PC-3 (cell line): ENCODE measurements at regions not wholly inside any gene's neighbourhood (a gene's known extent, or its start where the extent isn't known, plus 50 kb on each side); places are given as distances from the start of the nearest gene placed in this dataset.

Experiments used
- ATAC-seq: fragments of 200-7000 bp; cut with Tn5 transposase; 2 replicates; pipeline ENCODE4 v1.9.1; 2020; ENCODE audit warnings: mild to moderate bottlenecking, moderate library complexity
- BruUV-seq: library from RNA; stranded (reverse); fragments of 400-500 nt; replicated peaks from 2 replicates; lab custom pipeline; 2021; lab: Mats Ljungman, UMichigan
- CTCF ChIA-PET: fragments of 300-600 bp; sonication (Branson Sonifier 250); formaldehyde crosslinking; loops from one replicate; lab custom pipeline; 2022; ENCODE audit warnings: antibody characterized with exemption; lab: Charles Lee
- POLR2A ChIA-PET: fragments of 300-600 bp; sonication (Branson Sonifier 250); formaldehyde crosslinking; loops from one replicate; lab custom pipeline; 2022; ENCODE audit warnings: antibody characterized with exemption; ENCODE audit not compliant: unreplicated experiment; lab: Charles Lee
- DNase-seq: peaks from one replicate; pipeline ENCODE4 v3.0.0-alpha.2; 2015
- H2AFZ ChIP-seq: fragments of 300-600 bp; sonication (generic); 2 replicates; pipeline ENCODE4 v1.6.0; 2016; ENCODE audit warnings: antibody characterized with exemption, low read length
- H3F3A ChIP-seq: fragments of 300-600 bp; sonication (generic); one replicate; pipeline ENCODE4 v1.6.0; 2017; ENCODE audit warnings: antibody characterized with exemption, low read length, control low read depth, mild to moderate bottlenecking; ENCODE audit not compliant: unreplicated experiment
- H3K27ac ChIP-seq: fragments of 300-600 bp; sonication (generic); 2 replicates; pipeline ENCODE4 v1.5.1; 2016; ENCODE audit warnings: mild to moderate bottlenecking, low read length
- H3K27me3 ChIP-seq: fragments of 300-600 bp; sonication (generic); 2 replicates; pipeline ENCODE4 v1.6.1; 2016; ENCODE audit warnings: low read length, mixed read lengths
- H3K36me3 ChIP-seq: fragments of 300-600 bp; sonication (generic); 2 replicates; pipeline ENCODE4 v1.6.1; 2016; ENCODE audit warnings: low read depth, mixed run types, low read length, mixed read lengths
- H3K4me1 ChIP-seq: fragments of 300-600 bp; sonication (generic); 2 replicates; pipeline ENCODE4 v1.5.1; 2016; ENCODE audit warnings: low read length; ENCODE audit not compliant: insufficient read depth
- H3K4me2 ChIP-seq: fragments of 300-600 bp; sonication (generic); 2 replicates; pipeline ENCODE4 v1.6.0; 2016; ENCODE audit warnings: low read length
- H3K4me3 ChIP-seq: fragments of 300-600 bp; sonication (generic); 2 replicates; pipeline ENCODE4 v1.5.1; 2016; ENCODE audit warnings: mild to moderate bottlenecking, low read length, mixed read lengths
- H3K79me2 ChIP-seq: fragments of 300-600 bp; sonication (generic); 2 replicates; pipeline ENCODE4 v1.6.1; 2017; ENCODE audit warnings: low read length, mixed read lengths
- H3K9ac ChIP-seq: fragments of 300-600 bp; sonication (generic); 2 replicates; pipeline ENCODE4 v1.6.0; 2016; ENCODE audit warnings: mild to moderate bottlenecking, low read length
- H3K9me2 ChIP-seq: fragments of 300-600 bp; sonication (generic); replicated peaks from 2 replicates; pipeline ENCODE4 v1.6.1; 2016; ENCODE audit warnings: mixed run types, low read length, mixed read lengths
- H3K9me3 ChIP-seq: fragments of 300-600 bp; sonication (generic); 2 replicates; pipeline ENCODE4 v1.6.1; 2016; ENCODE audit warnings: low read length, mixed read lengths
- H4K20me1 ChIP-seq: fragments of 300-600 bp; sonication (generic); 2 replicates; pipeline ENCODE4 v1.6.1; 2016; ENCODE audit warnings: low read length, mixed read lengths
- EZH2 ChIP-seq: fragments of 300-600 bp; sonication (generic); IDR thresholded peaks from one replicate; pipeline ENCODE4 v1.6.1; 2017; ENCODE audit warnings: antibody characterized with exemption, mild to moderate bottlenecking, low read length; ENCODE audit not compliant: unreplicated experiment
- EZH2phosphoT487 ChIP-seq: fragments of 300-600 bp; sonication (generic); IDR thresholded peaks from 2 replicates; pipeline ENCODE4 v1.6.1; 2018; ENCODE audit warnings: mild to moderate bottlenecking, antibody characterized with exemption, low read length, borderline replicate concordance
- intact Hi-C: fragments of 100-400 bp; cut with micrococcal nuclease; formaldehyde crosslinking; loops from 2 replicates; pipeline ENCODE4 v1.9.0; 2023
- TF ChIP-seq, protein P1 (sequence below): fragments of 300-600 bp; sonication (generic); conservative IDR thresholded peaks from 2 replicates; pipeline ENCODE4 v1.5.1; 2017; ENCODE audit warnings: antibody characterized with exemption, low read depth, mild to moderate bottlenecking, low read length

DNA sequence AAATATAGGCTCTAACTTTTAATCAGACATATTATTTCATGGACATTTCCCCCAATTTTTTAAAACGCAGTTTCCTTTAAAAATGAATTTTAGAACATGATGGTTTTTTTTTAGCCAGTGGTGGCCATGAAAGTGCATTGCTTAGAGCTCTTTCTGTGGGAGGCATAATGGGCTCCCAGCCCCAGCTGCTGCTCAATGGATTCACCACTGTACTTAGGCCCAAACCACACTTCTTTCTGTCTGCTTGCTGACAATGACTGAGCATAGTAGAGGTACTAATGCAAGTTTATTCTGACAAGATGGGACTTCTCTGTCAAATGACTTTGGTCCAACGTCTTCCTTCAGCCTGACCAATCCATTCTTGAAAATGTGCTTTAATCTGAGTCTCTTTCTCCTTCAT, 400.2 kb upstream of the GRIA3 start:
- H2AFZ ChIP-seq, result no peak overlapping the region
- no peaks in the 10 kb centered on the region for H3F3A ChIP-seq
- no TSS peak for BruUV-seq
- no peaks in the 10 kb centered on the region for H3K9me3 ChIP-seq
- no peaks in the 10 kb centered on the region for H4K20me1 ChIP-seq
- H3K36me3 ChIP-seq, result no peaks in the 10 kb centered on the region
- H3K9ac ChIP-seq, result no peak overlapping the region
- TF ChIP-seq, protein P1, sequence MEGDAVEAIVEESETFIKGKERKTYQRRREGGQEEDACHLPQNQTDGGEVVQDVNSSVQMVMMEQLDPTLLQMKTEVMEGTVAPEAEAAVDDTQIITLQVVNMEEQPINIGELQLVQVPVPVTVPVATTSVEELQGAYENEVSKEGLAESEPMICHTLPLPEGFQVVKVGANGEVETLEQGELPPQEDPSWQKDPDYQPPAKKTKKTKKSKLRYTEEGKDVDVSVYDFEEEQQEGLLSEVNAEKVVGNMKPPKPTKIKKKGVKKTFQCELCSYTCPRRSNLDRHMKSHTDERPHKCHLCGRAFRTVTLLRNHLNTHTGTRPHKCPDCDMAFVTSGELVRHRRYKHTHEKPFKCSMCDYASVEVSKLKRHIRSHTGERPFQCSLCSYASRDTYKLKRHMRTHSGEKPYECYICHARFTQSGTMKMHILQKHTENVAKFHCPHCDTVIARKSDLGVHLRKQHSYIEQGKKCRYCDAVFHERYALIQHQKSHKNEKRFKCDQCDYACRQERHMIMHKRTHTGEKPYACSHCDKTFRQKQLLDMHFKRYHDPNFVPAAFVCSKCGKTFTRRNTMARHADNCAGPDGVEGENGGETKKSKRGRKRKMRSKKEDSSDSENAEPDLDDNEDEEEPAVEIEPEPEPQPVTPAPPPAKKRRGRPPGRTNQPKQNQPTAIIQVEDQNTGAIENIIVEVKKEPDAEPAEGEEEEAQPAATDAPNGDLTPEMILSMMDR, result no peak
- TF ChIP-seq EZH2phosphoT487 (no peak), EZH2 (no peak)
- no peak overlapping the region for H3K4me3 ChIP-seq
- no peak overlapping the region for H3K27ac ChIP-seq
- no peaks in the 10 kb centered on the region for H3K4me1 ChIP-seq
- ATAC-seq, result no peak
- CTCF ChIA-PET, result no interaction called here
- intact Hi-C loops, result no loop called here
- POLR2A ChIA-PET, result no interaction called here
- H3K4me2 ChIP-seq, result no peak overlapping the region
- no peaks in the 10 kb centered on the region for H3K27me3 ChIP-seq
- DNase-seq, result no peak
- no peaks in the 10 kb centered on the region for H3K9me2 ChIP-seq
- H3K79me2 ChIP-seq, result no peaks in the 10 kb centered on the region

DNA sequence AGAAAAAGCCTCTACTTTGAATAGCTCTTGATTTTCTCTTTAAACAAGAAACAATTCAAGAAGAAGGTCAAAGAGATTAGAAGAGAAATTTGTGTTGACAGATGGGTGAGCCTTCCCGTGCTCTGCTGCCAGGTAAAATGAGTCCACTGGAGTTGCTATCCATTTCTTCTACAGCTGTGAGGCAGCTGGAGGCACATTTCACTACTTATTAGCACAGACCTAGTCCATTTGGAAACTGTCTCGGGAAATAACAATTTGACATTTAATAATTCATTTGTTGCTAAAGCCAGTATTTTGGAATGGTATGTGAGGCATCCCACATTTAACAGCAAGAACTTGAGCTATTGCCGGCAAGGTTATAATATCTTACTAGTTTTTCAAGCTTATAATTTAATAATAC, 396.8 kb upstream of the GRIA3 start:
- Histone ChIP-seq H4K20me1 (no peaks in the 10 kb centered on the region), H3K9me3 (no peaks in the 10 kb centered on the region), H3K36me3 (no peaks in the 10 kb centered on the region), H3K4me3 (no peak overlapping the region), H3F3A (no peaks in the 10 kb centered on the region), H3K27me3 (no peaks in the 10 kb centered on the region), H3K9me2 (no peaks in the 10 kb centered on the region), H2AFZ (no peak overlapping the region), H3K79me2 (no peaks in the 10 kb centered on the region), H3K9ac (no peak overlapping the region), H3K4me1 (no peaks in the 10 kb centered on the region), H3K4me2 (no peak overlapping the region), H3K27ac (no peak overlapping the region)
- no TSS peak for BruUV-seq
- TF ChIP-seq, protein P1, result no peak
- TF ChIP-seq EZH2, result no peak
- no peak for TF ChIP-seq EZH2phosphoT487
- CTCF ChIA-PET, result no interaction called here
- ATAC-seq, result no peak
- POLR2A ChIA-PET, result no interaction called here
- intact Hi-C loops, result no loop called here
- no peak for DNase-seq

DNA sequence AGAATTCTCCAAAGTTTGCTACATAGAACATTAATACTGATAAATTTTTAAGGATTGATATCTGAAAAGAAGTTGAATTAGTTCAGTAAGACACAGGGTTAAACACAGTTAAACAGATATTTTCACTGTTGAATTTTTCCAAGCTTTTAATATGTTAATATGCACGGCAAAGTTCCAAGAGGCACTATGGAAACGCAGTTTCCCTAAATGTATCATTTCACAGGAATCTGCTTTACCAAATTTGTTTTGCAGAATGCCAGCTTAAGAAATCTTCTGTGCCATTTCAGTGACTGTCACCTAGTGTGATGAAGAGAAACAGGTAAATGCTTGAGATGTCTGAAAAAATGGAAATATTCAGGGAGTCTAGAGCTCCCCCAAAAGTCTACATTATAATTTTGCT, 395.9 kb upstream of the GRIA3 start:
- Histone ChIP-seq H3K27me3 (no peaks in the 10 kb centered on the region), H4K20me1 (no peaks in the 10 kb centered on the region), H3K4me1 (no peaks in the 10 kb centered on the region), H3K79me2 (no peaks in the 10 kb centered on the region), H3K27ac (no peak overlapping the region), H2AFZ (no peak overlapping the region), H3F3A (no peaks in the 10 kb centered on the region), H3K4me2 (no peak overlapping the region), H3K4me3 (no peak overlapping the region), H3K9me2 (no peaks in the 10 kb centered on the region), H3K36me3 (no peaks in the 10 kb centered on the region), H3K9ac (no peak overlapping the region), H3K9me3 (no peaks in the 10 kb centered on the region)
- ChIA-PET CTCF (no interaction called here), POLR2A (no interaction called here)
- TF ChIP-seq EZH2phosphoT487, result no peak
- no peak for TF ChIP-seq EZH2
- TF ChIP-seq, protein P1, result no peak
- no TSS peak for BruUV-seq
- no peak for DNase-seq
- intact Hi-C loops, result no loop called here
- ATAC-seq, result no peak
